ENCODE measurements at regions not wholly inside any gene's neighbourhood (a gene's known extent, or its start where the extent isn't known, plus 50 kb on each side); places are given as distances from the start of the nearest gene placed in this dataset.

DNA sequence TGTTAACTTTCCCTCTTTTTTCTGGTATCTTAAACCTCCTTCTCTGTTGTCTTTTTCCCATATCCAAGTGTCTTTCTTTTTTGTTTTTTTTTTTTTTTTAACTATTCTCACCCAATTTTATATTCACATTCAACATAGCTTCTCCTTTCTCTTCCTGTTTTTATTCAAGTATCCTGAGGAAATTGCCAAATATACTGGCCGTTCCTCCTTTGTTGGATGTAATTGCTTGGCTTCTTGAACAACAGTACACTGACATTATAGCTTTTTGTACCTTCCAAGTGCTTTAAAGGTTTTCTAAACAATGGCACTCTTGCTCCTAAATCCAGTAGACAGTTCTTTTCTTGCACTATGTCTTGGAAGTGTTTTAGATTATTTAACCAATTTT is 1146.8 kb downstream of the MAT2B start:
- no peak overlapping the region for H3K27ac ChIP-seq
- TF ChIP-seq, protein P1, sequence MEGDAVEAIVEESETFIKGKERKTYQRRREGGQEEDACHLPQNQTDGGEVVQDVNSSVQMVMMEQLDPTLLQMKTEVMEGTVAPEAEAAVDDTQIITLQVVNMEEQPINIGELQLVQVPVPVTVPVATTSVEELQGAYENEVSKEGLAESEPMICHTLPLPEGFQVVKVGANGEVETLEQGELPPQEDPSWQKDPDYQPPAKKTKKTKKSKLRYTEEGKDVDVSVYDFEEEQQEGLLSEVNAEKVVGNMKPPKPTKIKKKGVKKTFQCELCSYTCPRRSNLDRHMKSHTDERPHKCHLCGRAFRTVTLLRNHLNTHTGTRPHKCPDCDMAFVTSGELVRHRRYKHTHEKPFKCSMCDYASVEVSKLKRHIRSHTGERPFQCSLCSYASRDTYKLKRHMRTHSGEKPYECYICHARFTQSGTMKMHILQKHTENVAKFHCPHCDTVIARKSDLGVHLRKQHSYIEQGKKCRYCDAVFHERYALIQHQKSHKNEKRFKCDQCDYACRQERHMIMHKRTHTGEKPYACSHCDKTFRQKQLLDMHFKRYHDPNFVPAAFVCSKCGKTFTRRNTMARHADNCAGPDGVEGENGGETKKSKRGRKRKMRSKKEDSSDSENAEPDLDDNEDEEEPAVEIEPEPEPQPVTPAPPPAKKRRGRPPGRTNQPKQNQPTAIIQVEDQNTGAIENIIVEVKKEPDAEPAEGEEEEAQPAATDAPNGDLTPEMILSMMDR (conservative IDR thresholded peaks at IDR 0.05) = no peak

DNA sequence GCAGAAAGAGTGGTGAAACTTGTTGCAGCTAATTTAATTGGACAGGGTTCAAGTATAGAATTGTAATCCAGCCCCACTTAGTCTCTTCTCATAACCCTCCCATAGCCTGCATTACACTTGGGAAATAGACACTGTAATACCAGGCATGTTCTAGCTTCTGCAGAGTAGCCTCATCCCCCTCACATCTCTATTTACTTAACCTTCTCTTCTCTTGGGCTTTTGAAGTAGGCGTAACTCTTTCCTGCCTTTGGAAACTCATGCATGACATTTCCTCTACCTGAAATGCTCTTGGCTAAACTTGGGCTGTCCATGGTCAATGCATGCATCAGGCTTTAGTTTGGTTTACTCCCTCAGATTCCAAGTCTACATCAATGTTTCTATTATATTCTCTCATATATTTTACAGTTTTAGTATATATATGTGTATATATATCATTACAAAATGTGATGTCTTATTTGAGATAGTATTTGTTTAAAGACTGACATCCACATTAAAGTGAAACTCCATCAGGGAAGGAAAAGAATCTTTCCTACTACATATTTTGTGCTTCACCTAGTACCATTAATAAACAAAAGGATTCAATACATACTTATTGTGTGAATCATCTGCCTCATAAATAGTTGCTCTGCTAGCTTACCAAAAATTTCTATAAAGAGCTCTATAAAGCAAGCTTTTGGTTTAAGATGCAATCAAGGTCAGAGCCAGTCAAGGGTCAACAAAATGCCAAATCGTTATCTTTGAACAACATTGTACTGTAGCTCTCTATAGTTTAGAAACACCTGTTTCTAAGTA is 1158.0 kb downstream of the MAT2B start:
- H3K27ac ChIP-seq = no peak overlapping the region
- TF ChIP-seq, protein P1 (conservative IDR thresholded peaks at IDR 0.05) = no peak

DNA sequence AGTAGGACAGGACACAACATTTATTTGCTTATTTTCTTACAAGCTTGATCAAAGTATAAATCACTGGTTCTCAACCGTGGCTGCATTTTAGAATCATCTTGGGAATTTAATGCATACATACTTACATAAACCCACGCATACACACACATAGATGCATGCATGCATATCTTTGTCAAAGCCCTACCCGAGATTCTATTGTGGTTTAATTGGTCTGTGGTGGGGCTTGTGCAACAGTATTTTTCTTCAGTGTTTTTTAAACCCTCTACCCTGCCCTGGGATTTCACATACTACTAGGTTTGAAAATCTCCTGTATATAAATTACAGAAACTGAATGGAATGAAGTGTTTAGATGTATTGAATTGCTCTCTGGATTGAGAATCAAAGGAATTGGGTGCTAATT is 1166.2 kb downstream of the MAT2B start:
- TF ChIP-seq, protein P1 (conservative IDR thresholded peaks at IDR 0.05) = no peak
- H3K27ac ChIP-seq = no peak overlapping the region

DNA sequence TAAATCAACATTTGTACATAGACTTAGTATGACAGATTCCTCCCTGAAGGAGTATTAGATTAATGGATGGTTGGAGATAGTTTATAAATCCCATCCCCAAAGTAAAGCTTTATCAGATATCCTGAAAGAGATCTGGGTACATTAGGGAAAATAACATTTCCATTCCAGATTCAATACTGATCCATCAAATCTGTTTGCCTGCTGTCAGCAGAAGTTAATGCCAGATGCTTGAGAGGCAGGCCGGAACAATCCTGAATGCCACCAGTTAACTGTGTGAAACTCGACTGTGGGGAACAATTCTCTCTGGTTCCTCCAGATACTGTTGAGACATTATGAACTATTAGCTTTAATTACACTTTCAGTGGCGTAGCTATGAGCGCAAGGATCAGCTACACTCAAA is 1166.8 kb downstream of the MAT2B start:
- no peak overlapping the region for H3K27ac ChIP-seq
- TF ChIP-seq, protein P1 (conservative IDR thresholded peaks at IDR 0.05) = no peak

DNA sequence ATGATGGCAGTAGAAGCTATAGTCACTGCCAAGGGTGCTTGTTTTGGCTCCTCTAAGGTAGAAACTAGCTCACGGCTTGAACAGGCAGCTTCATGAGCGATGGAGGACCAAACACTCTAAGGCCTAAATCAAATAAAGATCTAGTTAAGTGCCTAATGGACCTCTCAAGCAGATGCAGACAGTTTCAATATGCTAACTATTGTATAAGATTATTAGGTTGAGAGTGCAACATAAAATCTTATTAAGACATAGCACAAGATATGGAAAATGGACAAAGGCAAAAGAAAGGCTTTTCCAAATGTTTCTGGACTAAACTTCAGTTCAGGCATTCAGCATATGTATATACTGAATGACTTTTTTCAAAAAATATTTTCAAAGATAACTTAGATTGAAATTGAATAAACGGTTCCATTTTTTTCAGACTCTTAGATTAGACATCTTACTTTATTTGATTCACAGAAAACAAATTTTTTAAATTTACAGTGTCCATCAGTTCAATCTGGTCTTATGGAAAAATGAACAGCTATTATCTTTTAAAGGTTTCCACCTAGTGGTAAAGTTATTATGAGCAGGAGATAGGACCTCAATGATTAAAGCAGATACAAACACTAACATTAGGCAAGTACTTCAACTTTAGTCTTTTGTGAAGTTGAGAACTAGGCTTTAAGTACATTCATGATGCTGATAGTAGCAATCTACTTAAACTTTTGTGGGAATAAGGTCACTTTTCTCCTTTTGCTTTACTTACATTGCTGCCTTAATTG is 1167.7 kb downstream of the MAT2B start:
- H3K27ac ChIP-seq = no peak overlapping the region
- TF ChIP-seq, protein P1 (conservative IDR thresholded peaks at IDR 0.05) = peak; percentile 67

DNA sequence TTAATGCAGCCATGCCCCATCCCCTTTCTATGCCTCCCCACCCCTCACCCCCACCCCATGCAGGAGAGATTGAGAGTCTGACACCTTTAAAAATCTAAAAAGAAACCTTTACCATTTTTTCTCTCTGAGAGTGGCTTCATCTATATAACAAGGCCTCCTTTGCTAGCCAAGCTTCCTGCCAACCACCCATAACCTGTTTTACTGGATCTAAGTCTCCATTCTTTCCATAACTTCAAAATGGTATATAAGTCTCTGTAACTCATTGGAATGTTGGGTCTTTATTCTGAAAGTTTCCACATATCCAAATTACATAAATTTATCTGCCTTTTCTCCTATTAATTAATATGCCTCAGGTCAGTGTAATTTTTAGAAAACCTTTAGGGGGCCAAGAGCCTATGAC is 1174.0 kb downstream of the MAT2B start:
- H3K27ac ChIP-seq = no peak overlapping the region
- TF ChIP-seq, protein P1 (conservative IDR thresholded peaks at IDR 0.05) = no peak

DNA sequence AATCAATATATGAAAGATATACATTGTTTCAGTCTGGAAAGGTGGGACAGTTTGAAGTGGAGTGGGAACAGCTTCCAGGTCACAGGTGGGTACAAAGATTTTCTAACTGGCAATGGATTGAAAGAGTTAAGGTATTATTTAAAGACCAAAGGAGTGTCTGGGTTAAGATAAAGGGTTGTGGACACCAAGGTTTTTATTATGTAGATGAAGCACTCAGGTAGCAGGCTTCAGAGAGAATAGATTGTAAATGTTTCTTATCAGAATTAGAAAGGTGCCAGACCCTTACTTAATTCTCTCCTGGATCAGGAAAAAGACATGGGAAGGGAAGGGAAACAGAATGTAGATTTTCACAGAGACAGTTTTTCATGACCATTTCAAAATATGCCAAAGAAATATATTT is 1174.8 kb downstream of the MAT2B start:
- no peak overlapping the region for H3K27ac ChIP-seq
- TF ChIP-seq, protein P1 (conservative IDR thresholded peaks at IDR 0.05) = no peak
